Endothelial cell of umbilical vein (primary cell): ENCODE measurements at regions not wholly inside any gene's neighbourhood (a gene's known extent, or its start where the extent isn't known, plus 50 kb on each side); places are given as distances from the start of the nearest gene placed in this dataset.

ENCODE experiments used
- BruUV-seq: library from RNA; stranded (reverse); fragments of 400-500 nt; replicated peaks from 2 replicates; lab custom pipeline; 2021; lab: Mats Ljungman, UMichigan
- CTCF ChIA-PET: fragments of 300-600, 350-600 bp; sonication (Branson Sonifier 250); formaldehyde crosslinking; loops from one replicate; lab custom pipeline; 2021; ENCODE audit warnings: antibody characterized with exemption, inconsistent platforms; lab: Charles Lee
- POLR2A ChIA-PET: fragments of 300-600, 350-600 bp; sonication (Branson Sonifier 250); formaldehyde crosslinking; loops from one replicate; lab custom pipeline; 2021; ENCODE audit warnings: antibody characterized with exemption, inconsistent platforms; lab: Charles Lee
- DNase-seq: peaks from one replicate; pipeline ENCODE4 v3.0.0-alpha.2; 2011; ENCODE audit warnings: low read depth, low spot score
- FAIRE-seq: peaks from 2 replicates; lab custom pipeline; 2011; peaks lifted over from hg19 to GRCh38; lab: Jason Lieb, UNC
- H2AFZ ChIP-seq: 2 replicates; pipeline ENCODE4 v1.6.0; 2012; ENCODE audit warnings: low read depth, low read length, control low read depth, inconsistent platforms
- H3K27ac ChIP-seq: 2 replicates; pipeline ENCODE4 v1.5.1; 2011; ENCODE audit warnings: low read depth, mild to moderate bottlenecking, control low read depth, low read length, moderate library complexity; ENCODE audit not compliant: insufficient read depth
- H3K27me3 ChIP-seq, 2 experiments: 2 replicates each; pipeline versions ENCODE4 v1.6.0 to v1.6.1; 2011; ENCODE audit warnings: low read length in 2 of 2, mixed read lengths in 1 of 2; ENCODE audit not compliant: control insufficient read depth in 2 of 2, insufficient read depth in 2 of 2
- H3K36me3 ChIP-seq, 2 experiments: 2 replicates in 1 of 2; 3 replicates in 1 of 2; pipeline ENCODE4 v1.5.1; 2011; ENCODE audit warnings: low read length in 2 of 2, mild to moderate bottlenecking in 1 of 2, moderate library complexity in 1 of 2; ENCODE audit not compliant: control insufficient read depth in 2 of 2, insufficient read depth in 2 of 2; ENCODE audit errors: extremely low read depth in 1 of 2
- H3K4me1 ChIP-seq: 3 replicates; pipeline ENCODE4 v1.5.1; 2011; ENCODE audit warnings: mild to moderate bottlenecking, low read length; ENCODE audit not compliant: control insufficient read depth, insufficient read depth; ENCODE audit errors: extremely low read depth
- H3K4me2 ChIP-seq: 2 replicates; pipeline ENCODE4 v1.6.1; 2011; ENCODE audit warnings: low read length, control low read depth, mixed read lengths; ENCODE audit not compliant: insufficient read depth
- H3K4me3 ChIP-seq, 3 experiments: fragments of 200-600 bp in 1 of 3; sonication (generic), shearing (Covaris generic) in 1 of 3; replicated peaks in 1 of 3; 2 replicates each; pipeline ENCODE4 v1.5.1; 2011 to 2016; ENCODE audit warnings: control low read depth in 3 of 3, low read length in 3 of 3, mild to moderate bottlenecking in 2 of 3, inconsistent platforms in 1 of 3, low read depth in 1 of 3, moderate library complexity in 1 of 3; ENCODE audit not compliant: insufficient read depth in 1 of 3
- H3K79me2 ChIP-seq: 2 replicates; pipeline ENCODE4 v1.6.0; 2012; ENCODE audit warnings: low read length, inconsistent platforms; ENCODE audit not compliant: control insufficient read depth, insufficient read depth
- H3K9ac ChIP-seq: replicated peaks from 2 replicates; pipeline ENCODE3; 2011; ENCODE audit warnings: low read length, control low read depth; ENCODE audit not compliant: insufficient read depth; ENCODE audit errors: extremely low read depth
- H3K9me1 ChIP-seq: replicated peaks from 3 replicates; pipeline ENCODE4 v1.6.0; 2011; ENCODE audit warnings: mild to moderate bottlenecking, low read length; ENCODE audit not compliant: control insufficient read depth, insufficient read depth; ENCODE audit errors: extremely low read depth
- H3K9me3 ChIP-seq: replicated peaks from 2 replicates; pipeline ENCODE4 v1.5.1; 2012; ENCODE audit warnings: low read length, inconsistent platforms; ENCODE audit not compliant: control insufficient read depth, insufficient read depth
- H4K20me1 ChIP-seq: replicated peaks from 2 replicates; pipeline ENCODE3; 2011; ENCODE audit warnings: mild to moderate bottlenecking, low read length; ENCODE audit not compliant: control insufficient read depth, insufficient read depth; ENCODE audit errors: extremely low read depth
- CTCF ChIP-seq, 2 donors: IDR thresholded peaks; 1 replicate in 1 of 2; 2 replicates in 1 of 2; pipeline ENCODE4 v1.5.1; 2011; ENCODE audit warnings: low read length in 2 of 2, mild to moderate bottlenecking in 2 of 2, moderate library complexity in 2 of 2, control low read depth in 1 of 2, inconsistent platforms in 1 of 2, low read depth in 1 of 2; ENCODE audit not compliant: insufficient read depth in 1 of 2; ENCODE audit errors: extremely low read depth in 1 of 2
- EZH2 ChIP-seq: IDR thresholded peaks from 2 replicates; pipeline ENCODE4 v1.6.1; 2012; ENCODE audit warnings: borderline replicate concordance, low read depth, mild to moderate bottlenecking, moderate library complexity, low read length, inconsistent platforms; ENCODE audit not compliant: severe bottlenecking
- FOS ChIP-seq: IDR thresholded peaks from 2 replicates; pipeline ENCODE4 v1.6.1; 2011; ENCODE audit warnings: mild to moderate bottlenecking, low read length, moderate library complexity, borderline replicate concordance; ENCODE audit not compliant: insufficient read depth
- GATA2 ChIP-seq: IDR thresholded peaks from 2 replicates; pipeline ENCODE4 v1.7.0; 2011; ENCODE audit warnings: low read depth, mild to moderate bottlenecking, moderate library complexity, mixed read lengths, low read length; ENCODE audit not compliant: insufficient read length, insufficient read depth
- JUN ChIP-seq: IDR thresholded peaks from 2 replicates; pipeline ENCODE4 v1.6.1; 2011; ENCODE audit warnings: borderline replicate concordance, low read depth; ENCODE audit not compliant: insufficient read length, insufficient read depth
- MAX ChIP-seq: IDR thresholded peaks from 2 replicates; pipeline ENCODE4 v1.6.1; 2011; ENCODE audit not compliant: insufficient read depth, insufficient read length
- MYC ChIP-seq: IDR thresholded peaks from one replicate; pipeline ENCODE4 v1.6.1; 2011; ENCODE audit warnings: mild to moderate bottlenecking, low read depth, low read length
- POLR2A ChIP-seq: IDR thresholded peaks from 2 replicates; pipeline ENCODE4 v1.6.1; 2012; ENCODE audit warnings: low read depth, mild to moderate bottlenecking, control low read depth, low read length
- POLR2AphosphoS5 ChIP-seq: IDR thresholded peaks from 2 replicates; pipeline ENCODE4 v1.6.1; 2012; ENCODE audit warnings: low read depth, mild to moderate bottlenecking, control low read depth, low read length, moderate library complexity; ENCODE audit not compliant: insufficient read depth
- dilution Hi-C: fragments of 300-500 bp; cut with MboI; formaldehyde crosslinking; loops from one replicate; pipeline ENCODE4 v1.15.0; 2019; ENCODE audit warnings: low sequenced_read_pairs; ENCODE audit not compliant: extremely low pct_ligation_motif_present
- intact Hi-C: fragments of 100-400 bp; cut with micrococcal nuclease; formaldehyde crosslinking; loops from one replicate; pipeline ENCODE4 v1.10.0; 2022

- H4K20me1 ChIP-seq = no peaks in the 10 kb centered on the region
- intact Hi-C loops (no loop called here), dilution Hi-C loops (no loop called here)
- no peaks in the 10 kb centered on the region for H3K9me3 ChIP-seq
- no peak overlapping the region for H3K27ac ChIP-seq
- ChIA-PET POLR2A (no interaction called here), CTCF (no interaction called here)
- BruUV-seq = no TSS peak
- no peaks in the 10 kb centered on the region for H3K4me1 ChIP-seq
- H3K4me3 ChIP-seq = no peak overlapping the region
- no peaks in the 10 kb centered on the region for H3K27me3 ChIP-seq
- no peaks in the 10 kb centered on the region for H3K36me3 ChIP-seq
- FAIRE-seq = no peak
- TF ChIP-seq CTCF (IDR thresholded peaks at IDR 0.05; ENCODE audit: extremely low read depth in 1 of 2, insufficient read depth in 1 of 2, low read depth in 1 of 2, low read length in 2 of 2) (no peak), POLR2A (no peak), FOS (no peak), JUN (no peak), MYC (no peak), GATA2 (no peak), POLR2AphosphoS5 (no peak), EZH2 (no peak), MAX (no peak)
- H3K9ac ChIP-seq = no peak overlapping the region
- H2AFZ ChIP-seq = no peak overlapping the region
- H3K79me2 ChIP-seq = no peaks in the 10 kb centered on the region
- H3K4me2 ChIP-seq = no peak overlapping the region
- no peaks in the 10 kb centered on the region for H3K9me1 ChIP-seq
- no peak for DNase-seq
These were observed 424.3 kb upstream of the NRG3 start for GRCh38 chr10:81450651-81451050.
